ENCODE measurements at regions not wholly inside any gene's neighbourhood (a gene's known extent, or its start where the extent isn't known, plus 50 kb on each side); places are given as distances from the start of the nearest gene placed in this dataset.

DNA sequence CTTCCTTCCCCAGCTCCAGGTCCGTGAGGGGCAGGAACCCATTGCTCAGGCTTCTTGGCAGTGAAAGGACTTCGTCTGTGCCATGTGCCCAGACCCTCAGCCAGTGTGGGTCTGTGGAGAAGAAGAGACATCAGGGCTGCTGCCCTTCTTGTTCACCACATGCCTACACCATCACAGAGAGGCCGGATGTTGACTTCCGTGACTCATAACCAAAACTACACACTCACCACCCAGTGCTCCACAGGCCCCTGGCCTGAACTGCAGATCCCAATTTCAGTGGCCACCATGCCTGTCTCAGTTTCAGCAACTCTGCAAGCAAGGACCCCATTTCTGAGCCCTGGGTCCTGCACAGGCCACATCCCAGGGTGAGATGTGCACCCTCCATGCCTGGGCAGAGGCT lies 332.6 kb upstream of the SALL3 start:
- DNase-seq: no peak

GRCh38 chr18:78649421-78649820 lies 330.2 kb upstream of the SALL3 start:
- DNase-seq: no peak

DNA sequence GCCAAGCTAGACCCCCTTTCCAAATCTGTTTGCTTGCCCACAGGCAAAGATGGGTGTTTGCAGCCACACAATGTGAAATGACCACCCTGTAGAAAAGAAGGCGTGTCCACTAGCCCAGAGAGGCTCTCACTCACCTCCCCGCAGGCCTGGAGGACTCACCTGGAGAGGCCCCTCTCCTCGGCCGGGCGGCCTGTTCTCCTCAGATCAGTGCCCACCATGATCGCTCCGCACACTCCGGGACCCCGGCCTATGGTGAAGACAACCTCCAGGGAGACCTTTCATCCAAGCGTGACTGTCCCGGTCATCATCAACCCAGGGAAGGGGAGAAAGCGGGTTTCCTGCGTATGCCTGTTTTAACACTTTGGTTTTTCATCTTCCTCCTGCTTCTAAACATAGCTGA lies 328.7 kb upstream of the SALL3 start:
- no peak for DNase-seq

DNA sequence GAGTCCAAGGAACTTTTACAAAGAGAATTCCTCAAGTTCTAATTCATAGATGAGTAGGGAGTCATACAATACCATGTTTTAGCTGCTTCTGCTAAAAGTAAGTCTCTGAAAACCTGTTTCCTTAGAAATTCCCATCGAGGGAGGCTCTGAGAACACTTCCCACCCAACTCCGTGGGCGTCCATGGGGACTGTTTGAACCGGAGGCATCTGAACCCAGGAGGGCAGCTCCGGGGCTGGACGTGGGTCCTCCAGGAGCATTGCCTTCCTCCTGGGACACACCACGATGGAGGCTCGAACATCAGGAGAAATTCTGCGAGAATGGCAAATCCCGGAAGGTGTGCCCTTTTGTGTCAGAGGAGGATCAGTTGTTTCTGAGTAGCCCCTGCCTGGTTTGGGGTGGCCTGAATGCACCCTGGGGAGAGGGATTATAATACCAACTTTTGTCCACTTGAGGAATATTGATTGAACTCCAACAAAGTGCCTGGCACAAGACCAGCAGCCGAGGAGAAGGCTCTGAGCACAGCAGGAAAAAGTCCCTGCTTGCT lies 327.5 kb upstream of the SALL3 start:
- DNase-seq: no peak

- DNase-seq: no peak
Observed at GRCh38 chr18:78655921-78656320, 323.7 kb upstream of the SALL3 start.

GRCh38 chr18:78656346-78656925 lies 323.2 kb upstream of the SALL3 start:
- no peak for DNase-seq

DNA sequence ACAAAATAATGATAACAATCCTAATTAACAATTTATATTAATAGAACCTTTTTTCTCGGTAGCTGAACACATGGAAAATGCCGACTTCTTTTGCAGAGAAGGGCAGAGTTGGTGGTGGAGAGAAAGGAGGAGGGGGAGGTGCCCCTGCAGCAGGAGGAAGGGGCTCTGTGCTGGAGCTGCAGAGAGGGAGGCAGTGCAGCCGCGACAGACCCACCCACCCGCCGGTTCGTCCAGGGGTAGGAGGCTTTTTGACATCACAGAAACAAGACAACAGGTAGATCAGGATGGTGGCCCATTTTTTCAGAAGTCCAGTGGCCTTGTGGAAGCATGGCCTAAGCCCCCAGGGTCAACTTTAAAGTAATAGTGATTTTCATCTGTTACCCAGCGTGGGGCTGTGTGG lies 321.1 kb upstream of the SALL3 start:
- DNase-seq: no peak

DNA sequence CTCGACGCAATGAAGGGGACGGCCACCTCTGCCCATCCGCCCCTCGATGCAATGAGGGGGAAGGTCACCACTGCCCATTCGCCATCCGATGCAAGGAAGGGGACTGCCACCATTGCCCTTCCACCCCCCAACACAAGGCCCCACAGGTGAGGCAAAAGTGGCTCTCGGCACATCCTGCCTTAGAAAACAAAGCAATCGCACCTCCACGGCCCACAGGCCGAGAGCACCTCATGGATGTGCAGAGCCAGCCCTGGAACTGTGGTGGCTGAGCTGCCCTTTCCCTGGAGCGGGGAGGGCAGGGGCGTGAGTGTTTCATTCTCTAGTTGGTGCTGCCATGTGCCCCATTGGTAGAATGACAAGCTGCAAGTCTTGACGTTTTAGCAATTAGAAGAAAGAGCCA lies 320.6 kb upstream of the SALL3 start:
- DNase-seq: no peak

DNA sequence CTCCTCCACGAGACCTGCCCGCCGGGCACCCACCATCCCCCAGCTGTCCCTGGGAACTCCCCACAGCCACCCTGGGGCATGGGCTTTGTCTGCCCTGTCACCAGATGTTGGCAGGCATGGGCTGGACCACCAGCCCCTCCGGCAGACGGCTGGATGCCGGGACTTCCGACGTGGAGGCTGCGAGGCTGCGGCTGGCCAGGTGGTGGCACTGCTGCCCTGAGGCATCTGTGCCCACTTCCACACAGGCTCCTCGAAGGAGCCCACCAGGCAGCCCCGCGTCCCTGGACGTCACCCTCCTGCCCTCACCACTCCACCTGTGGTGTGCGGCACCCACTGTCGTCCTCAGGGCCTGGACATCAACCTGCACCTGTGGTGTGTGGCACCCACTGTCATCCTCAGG lies 319.9 kb upstream of the SALL3 start:
- no peak for DNase-seq

GRCh38 chr18:78660311-78660710 lies 319.3 kb upstream of the SALL3 start:
- DNase-seq: no peak

DNA sequence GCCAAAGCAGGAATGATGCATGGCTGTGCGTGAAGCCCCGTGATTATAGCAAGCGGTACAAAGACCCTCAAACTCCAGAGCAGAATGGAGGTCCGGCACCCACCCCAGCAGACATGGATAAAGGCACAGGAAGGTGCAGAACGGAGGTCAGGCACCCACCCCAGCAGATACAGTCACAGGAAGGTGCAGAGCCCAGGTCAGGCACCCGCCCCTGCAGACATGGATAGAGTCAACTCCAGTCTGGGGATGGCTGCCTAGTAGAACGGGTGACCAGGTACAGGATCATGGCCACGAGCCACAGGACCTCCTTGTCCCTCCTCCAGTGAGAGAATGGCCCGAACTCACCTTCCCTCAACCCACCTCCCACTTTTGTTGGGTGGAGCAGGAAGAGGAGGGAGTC lies 318.3 kb upstream of the SALL3 start:
- no peak for DNase-seq

GRCh38 chr18:78662879-78663278 lies 316.7 kb upstream of the SALL3 start:
- no peak for DNase-seq

DNA sequence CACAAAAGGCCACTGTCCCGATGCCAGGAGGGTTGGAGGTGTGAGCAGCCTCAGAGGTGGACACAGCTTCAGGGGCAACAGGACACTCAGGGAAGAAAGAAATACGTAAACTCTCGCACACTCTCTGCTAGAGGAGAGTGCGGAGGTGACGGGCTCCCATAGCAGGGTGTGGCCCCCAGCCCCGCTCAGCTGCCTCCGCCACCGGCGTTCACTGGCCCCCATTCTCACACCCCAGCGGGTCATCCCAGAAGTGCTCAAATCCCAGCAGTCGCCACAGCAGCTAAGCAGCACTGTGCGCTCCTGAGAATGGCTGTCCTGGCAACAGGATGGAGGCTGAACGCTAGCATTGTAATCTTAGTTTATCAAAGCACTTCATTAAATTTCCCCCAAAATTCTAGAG lies 315.6 kb upstream of the SALL3 start:
- no peak for DNase-seq

GRCh38 chr18:78664848-78665247 lies 314.8 kb upstream of the SALL3 start:
- no peak for DNase-seq

DNA sequence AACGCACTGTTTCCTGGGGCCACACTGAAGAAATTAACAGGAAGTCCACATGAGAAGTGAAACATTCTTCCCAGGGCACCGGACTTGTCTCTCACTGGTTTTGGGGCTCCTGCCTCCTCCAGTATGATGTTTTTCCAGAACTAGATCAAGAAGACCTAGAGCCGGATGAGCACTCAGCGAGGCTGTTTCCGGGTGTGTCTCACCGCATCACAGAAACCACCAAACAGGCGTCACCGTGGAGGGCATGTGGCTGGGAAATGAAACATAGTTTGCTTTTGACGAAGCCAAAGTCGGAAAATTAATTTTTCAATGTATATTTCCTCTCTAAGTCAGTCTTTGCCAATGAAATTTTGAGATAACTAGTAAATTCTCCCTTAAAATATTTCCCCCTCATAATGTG lies 314.0 kb upstream of the SALL3 start:
- DNase-seq: no peak

DNA sequence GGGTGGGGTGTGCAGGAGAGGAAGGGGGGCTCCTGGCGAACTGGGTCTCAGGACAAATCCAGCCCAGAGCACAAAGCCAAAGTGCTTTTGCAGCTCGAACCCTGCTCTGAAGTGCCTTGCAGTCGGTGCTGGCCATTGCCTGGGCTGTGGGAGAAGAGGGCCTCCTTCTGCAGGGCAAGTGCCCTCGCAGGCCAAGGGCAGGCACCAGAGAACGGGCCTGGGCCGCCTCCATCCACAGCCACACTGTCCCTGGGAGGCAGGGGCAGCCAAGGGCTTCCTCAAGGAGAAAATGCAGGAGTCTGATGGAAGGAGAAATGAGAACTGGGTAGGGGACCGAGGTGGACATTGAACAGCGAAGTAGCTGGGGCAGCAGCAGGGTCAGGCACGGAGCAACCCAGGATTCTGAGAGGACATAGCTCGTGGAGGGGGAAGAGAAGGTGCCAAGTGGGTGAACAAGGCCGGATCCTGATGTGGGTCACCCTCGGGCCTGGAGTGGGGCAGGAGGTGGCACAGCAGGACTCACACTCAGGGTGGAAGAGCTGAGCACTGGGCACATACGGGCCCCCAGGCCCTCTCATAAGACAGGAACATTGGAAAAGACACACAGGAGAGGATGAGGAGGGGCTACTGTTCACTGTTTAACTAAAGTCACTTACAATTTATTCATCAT lies 312.8 kb upstream of the SALL3 start:
- no peak for DNase-seq

- no peak for DNase-seq
Observed at GRCh38 chr18:78670778-78671391, 308.7 kb upstream of the SALL3 start.

GRCh38 chr18:78671551-78671950 lies 308.1 kb upstream of the SALL3 start:
- no peak for DNase-seq

- DNase-seq: no peak
Observed at GRCh38 chr18:78672862-78673446, 306.7 kb upstream of the SALL3 start.

DNA sequence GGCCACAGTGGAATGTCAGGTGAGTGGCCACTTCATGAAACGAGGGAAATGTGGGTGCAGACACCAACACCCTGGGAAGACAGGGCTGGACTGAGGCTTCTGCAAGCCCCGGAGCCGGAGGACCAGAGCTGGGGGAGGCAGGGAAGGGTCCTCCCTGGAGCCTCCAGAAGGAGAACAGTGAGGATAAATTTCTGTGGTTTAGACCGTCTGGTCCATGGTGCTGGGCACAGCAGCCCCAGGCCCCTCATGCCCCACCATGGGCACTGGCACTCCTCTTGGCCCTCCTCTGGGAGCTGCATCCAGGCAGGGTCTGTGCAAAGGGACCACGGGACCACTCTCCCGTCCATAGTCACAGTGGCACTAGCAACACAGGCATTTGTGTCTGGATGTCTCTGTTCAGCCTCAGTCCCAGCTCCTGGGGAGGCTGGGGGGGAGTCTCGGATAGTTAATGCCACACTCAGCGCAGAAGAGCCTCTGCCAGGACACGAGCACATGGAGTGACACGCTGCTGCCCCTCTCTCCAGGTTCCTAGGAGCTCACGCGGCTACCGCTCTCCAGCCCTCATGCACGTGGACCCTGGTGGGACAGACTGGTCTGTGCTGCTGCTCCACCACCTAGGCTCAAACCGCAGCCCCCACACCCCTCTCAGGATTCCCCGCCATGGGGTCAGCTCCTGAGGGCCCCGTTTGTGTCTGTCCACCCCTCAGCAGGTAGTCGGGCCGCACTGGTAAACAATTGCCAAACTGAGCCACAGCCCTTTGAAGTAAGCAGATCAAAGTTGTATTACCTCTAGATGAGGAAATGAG lies 305.9 kb upstream of the SALL3 start:
- no peak for DNase-seq

DNA sequence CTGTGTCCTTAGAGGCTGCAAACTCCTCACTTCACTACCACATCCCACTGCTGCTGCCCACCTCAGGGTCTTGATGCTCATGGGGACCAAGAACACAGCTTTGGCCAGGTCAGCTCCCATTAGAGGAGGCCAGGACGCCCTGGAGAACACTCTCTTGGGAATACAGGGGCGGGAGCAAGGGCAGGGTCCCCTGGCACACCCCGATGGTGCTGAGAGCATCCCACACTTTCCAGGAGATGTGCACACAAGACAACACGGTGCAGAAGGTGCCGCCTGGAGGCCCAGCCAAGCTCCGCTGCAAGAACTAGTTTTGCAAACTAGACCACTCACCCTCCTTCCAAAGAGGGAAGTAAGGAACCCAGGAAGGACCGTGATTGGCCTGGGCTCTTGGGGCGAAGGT lies 304.4 kb upstream of the SALL3 start:
- DNase-seq: no peak

DNA sequence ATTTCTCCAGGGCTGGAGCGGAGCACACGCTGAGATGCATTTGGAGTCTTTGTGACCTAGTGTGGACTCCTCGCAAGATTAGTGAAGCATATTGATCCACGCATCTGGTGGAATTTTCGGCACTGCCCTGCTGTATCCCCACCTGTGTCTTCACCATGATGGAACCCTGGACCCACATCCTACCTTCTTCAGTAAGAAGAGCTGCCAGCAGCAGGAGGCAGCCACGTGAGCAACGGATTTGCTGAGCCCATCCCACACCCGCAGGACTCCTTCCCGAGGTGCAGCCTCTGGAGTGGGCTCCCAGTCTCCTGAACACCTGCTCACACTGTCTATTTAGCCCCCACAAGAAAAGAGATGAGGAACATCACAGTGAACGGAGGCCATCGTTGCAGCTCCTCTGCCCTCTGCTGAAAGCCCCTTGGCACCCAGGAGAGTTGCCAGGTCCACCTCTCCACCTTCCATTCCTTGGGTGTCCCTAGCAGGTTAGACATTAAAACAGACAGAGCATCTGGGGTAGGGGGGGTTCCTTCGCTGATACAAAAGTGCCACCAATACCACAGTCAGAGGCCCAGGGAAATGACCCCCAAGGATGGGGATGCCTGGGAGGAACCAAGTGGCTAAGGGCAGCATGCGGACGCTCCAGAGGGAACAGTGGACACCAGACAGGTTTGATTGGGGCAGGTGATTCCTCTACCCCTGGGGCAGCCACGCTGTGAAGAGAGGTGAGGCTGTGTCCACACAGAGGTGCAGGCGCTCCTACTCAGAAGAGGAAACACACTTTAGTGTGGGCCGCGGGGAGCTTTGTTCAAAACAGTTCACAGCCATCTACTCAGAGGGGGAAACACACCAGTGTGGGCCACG lies 302.8 kb upstream of the SALL3 start:
- no peak for DNase-seq

Measured in SHP77 treated with DMSO at 0.1 percent for 48 hours (cell line).